HG02852 (cell line): ENCODE measurements at regions not wholly inside any gene's neighbourhood (a gene's known extent, or its start where the extent isn't known, plus 50 kb on each side); places are given as distances from the start of the nearest gene placed in this dataset.
A peak's percentile ranks its signal among the peaks of the same experiment; 100 is the strongest.
"Not testable (repeated sequence)": the region's sequence is repeated elsewhere in the genome, so short reads cannot be mapped to it uniquely, and the experiment has no call there.

Experiments
- ATAC-seq: cut with Tn5 transposase; IDR thresholded peaks from one replicate; pipeline ENCODE4 v1.9.1; 2021; ENCODE audit warnings: mild to moderate bottlenecking, moderate library complexity; ENCODE audit not compliant: unreplicated experiment

- ATAC-seq = no peak
Measured at GRCh38 chr13:102538938-102539337, 57.8 kb upstream of the TPP2 start.

- no peak for ATAC-seq
Measured at GRCh38 chr13:102536695-102537485, 59.9 kb upstream of the TPP2 start.

GRCh38 chr13:102536196-102536595 is 60.6 kb upstream of the TPP2 start:
- no peak for ATAC-seq

- no peak for ATAC-seq
Measured at GRCh38 chr13:102530751-102531150, 66.0 kb upstream of the TPP2 start.

GRCh38 chr13:102522251-102522650 is 74.5 kb upstream of the TPP2 start:
- ATAC-seq = not testable (repeated sequence)

GRCh38 chr13:102517959-102518358 is 78.8 kb upstream of the TPP2 start:
- no peak for ATAC-seq

- ATAC-seq = peak; percentile 51
Measured at GRCh38 chr13:102510072-102510471, 86.7 kb upstream of the TPP2 start.

GRCh38 chr13:102508411-102508810 is 88.4 kb upstream of the TPP2 start:
- no peak for ATAC-seq

- no peak for ATAC-seq
Measured at GRCh38 chr13:102504002-102504401, 92.8 kb upstream of the TPP2 start.

- ATAC-seq = no peak
Measured at GRCh38 chr13:102495663-102496062, 93.8 kb upstream of the FGF14 start.

GRCh38 chr13:102487330-102487729 is 85.5 kb upstream of the FGF14 start:
- ATAC-seq = no peak

- ATAC-seq = no peak
Measured at GRCh38 chr13:102484329-102484728, 82.5 kb upstream of the FGF14 start.

GRCh38 chr13:102472650-102473049 is 70.8 kb upstream of the FGF14 start:
- ATAC-seq = no peak

- no peak for ATAC-seq
Measured at GRCh38 chr13:102470283-102470917, 68.6 kb upstream of the FGF14 start.

- no peak for ATAC-seq
Measured at GRCh38 chr13:102466610-102467190, 64.9 kb upstream of the FGF14 start.

GRCh38 chr13:102462570-102462969 is 60.7 kb upstream of the FGF14 start:
- ATAC-seq = no peak

GRCh38 chr13:102461302-102461701 is 59.5 kb upstream of the FGF14 start:
- no peak for ATAC-seq

GRCh38 chr13:102460806-102461205 is 59.0 kb upstream of the FGF14 start:
- no peak for ATAC-seq

GRCh38 chr13:102452836-102453235 is 51.0 kb upstream of the FGF14 start:
- no peak for ATAC-seq
